ENCODE measurements at regions not wholly inside any gene's neighbourhood (a gene's known extent, or its start where the extent isn't known, plus 50 kb on each side); places are given as distances from the start of the nearest gene placed in this dataset.
A peak's percentile ranks its signal among the peaks of the same experiment; 100 is the strongest.

- CTCF ChIA-PET = no interaction called here
- POLR2A ChIA-PET = no interaction called here
- H3K4me3 Mint-ChIP-seq = no peak overlapping the region
Measured at GRCh38 chr15:67953299-67953698, 100.8 kb upstream of the PIAS1 start.

DNA sequence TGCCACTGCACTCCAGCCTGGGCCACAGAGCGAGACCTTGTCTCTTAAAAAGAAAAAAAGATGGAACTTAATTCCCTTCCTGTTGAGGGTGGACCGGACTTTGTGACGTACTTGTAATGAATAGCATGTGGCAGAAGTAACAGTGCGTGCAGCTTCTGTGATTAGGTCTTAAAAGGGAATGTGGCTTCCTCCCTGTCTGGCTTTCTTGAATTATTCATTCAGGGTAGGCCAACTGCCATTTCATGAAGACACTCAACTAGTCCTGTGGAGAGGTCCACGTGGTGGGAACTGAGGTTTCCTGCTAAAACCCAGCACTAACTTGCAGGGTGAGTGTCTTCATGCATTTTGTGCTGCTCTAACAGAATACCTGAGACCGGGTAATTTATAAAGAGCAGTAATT is 98.9 kb upstream of the PIAS1 start:
- Histone ChIP-seq H3K36me3 (replicated peaks in 1 of 2; ENCODE audit: control extremely low read depth in 1 of 2, control insufficient read depth in 1 of 2, extremely low read depth in 1 of 2, insufficient read depth in 2 of 2, low read length in 1 of 2) (no peaks in the 10 kb centered on the region), H3K4me1 (ENCODE audit: control insufficient read depth in 2 of 2, insufficient read depth in 2 of 2, low read length in 2 of 2) (no peaks in the 10 kb centered on the region), H3K27ac (ENCODE audit: low read length in 2 of 2) (no peak overlapping the region), H3K9ac (ENCODE audit: low read length) (no peak overlapping the region), H3K27me3 (replicated peaks in 1 of 4; ENCODE audit: control extremely low read depth in 1 of 4, control insufficient read depth in 3 of 4, insufficient read depth in 4 of 4, low read length in 3 of 4) (no peaks in the 10 kb centered on the region), H2AFZ (ENCODE audit: insufficient read depth, low read depth, low read length, poor library complexity, severe bottlenecking) (peak overlapping the region; percentile 21), H3K9me3 (ENCODE audit: control extremely low read depth in 1 of 3, control insufficient read depth in 2 of 3, insufficient read depth in 1 of 3, low read length in 2 of 3) (no peaks in the 10 kb centered on the region), H3K79me2 (ENCODE audit: control insufficient read depth, insufficient read depth, low read length) (no peaks in the 10 kb centered on the region), H4K20me1 (ENCODE audit: control insufficient read depth, insufficient read depth, low read length, poor library complexity, severe bottlenecking) (no peaks in the 10 kb centered on the region), H3K4me2 (replicated peaks; ENCODE audit: low read depth, low read length, poor library complexity, severe bottlenecking) (no peak overlapping the region), H3K4me3 (ENCODE audit: control extremely low read depth in 1 of 5, extremely low read depth in 1 of 5, insufficient read depth in 1 of 5, low read depth in 2 of 5, low read length in 4 of 5) (no peak overlapping the region)
- ATAC-seq (ENCODE audit: low read depth) (no peak), DNase-seq (no peak)
- Mint-ChIP-seq H3K4me1 (no peaks in the 10 kb centered on the region), H3K27ac (no peak overlapping the region), H3K4me3 (no peak overlapping the region), H3K27me3 (peaks cover 4% of the 10 kb centered on the region), H3K9me3 (ENCODE audit: insufficient read depth) (no peaks in the 10 kb centered on the region)
- intact Hi-C loops (cut with micrococcal nuclease) = no loop called here
- ChIA-PET CTCF (no interaction called here), POLR2A (no interaction called here)
- 73% methylated on average over 4 of the region's 6 CpGs for WGBS (ENCODE audit: insufficient coverage)
- no peak for TF ChIP-seq EZH2 (IDR thresholded peaks at IDR 0.05; ENCODE audit: borderline replicate concordance, insufficient read depth, low read depth, low read length, poor library complexity, severe bottlenecking)
- TF ChIP-seq, protein P1, sequence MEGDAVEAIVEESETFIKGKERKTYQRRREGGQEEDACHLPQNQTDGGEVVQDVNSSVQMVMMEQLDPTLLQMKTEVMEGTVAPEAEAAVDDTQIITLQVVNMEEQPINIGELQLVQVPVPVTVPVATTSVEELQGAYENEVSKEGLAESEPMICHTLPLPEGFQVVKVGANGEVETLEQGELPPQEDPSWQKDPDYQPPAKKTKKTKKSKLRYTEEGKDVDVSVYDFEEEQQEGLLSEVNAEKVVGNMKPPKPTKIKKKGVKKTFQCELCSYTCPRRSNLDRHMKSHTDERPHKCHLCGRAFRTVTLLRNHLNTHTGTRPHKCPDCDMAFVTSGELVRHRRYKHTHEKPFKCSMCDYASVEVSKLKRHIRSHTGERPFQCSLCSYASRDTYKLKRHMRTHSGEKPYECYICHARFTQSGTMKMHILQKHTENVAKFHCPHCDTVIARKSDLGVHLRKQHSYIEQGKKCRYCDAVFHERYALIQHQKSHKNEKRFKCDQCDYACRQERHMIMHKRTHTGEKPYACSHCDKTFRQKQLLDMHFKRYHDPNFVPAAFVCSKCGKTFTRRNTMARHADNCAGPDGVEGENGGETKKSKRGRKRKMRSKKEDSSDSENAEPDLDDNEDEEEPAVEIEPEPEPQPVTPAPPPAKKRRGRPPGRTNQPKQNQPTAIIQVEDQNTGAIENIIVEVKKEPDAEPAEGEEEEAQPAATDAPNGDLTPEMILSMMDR (IDR thresholded peaks at IDR 0.05) = no peak

More at GRCh38 chr15:67953299-67953698, 100.8 kb upstream of the PIAS1 start:
- H3K9me3 Mint-ChIP-seq (ENCODE audit: insufficient read depth) = no peaks in the 10 kb centered on the region
- no peaks in the 10 kb centered on the region for H3K4me1 ChIP-seq (ENCODE audit: control insufficient read depth in 2 of 2, insufficient read depth in 2 of 2, low read length in 2 of 2)
- H3K27me3 ChIP-seq (replicated peaks in 1 of 4; ENCODE audit: control extremely low read depth in 1 of 4, control insufficient read depth in 3 of 4, insufficient read depth in 4 of 4, low read length in 3 of 4) = no peaks in the 10 kb centered on the region
- no peaks in the 10 kb centered on the region for H3K79me2 ChIP-seq (ENCODE audit: control insufficient read depth, insufficient read depth, low read length)
- no peak overlapping the region for H3K27ac Mint-ChIP-seq
- no peaks in the 10 kb centered on the region for H4K20me1 ChIP-seq (ENCODE audit: control insufficient read depth, insufficient read depth, low read length, poor library complexity, severe bottlenecking)
- H3K4me3 ChIP-seq (ENCODE audit: control extremely low read depth in 1 of 5, extremely low read depth in 1 of 5, insufficient read depth in 1 of 5, low read depth in 2 of 5, low read length in 4 of 5) = no peak overlapping the region
- H3K9ac ChIP-seq (ENCODE audit: low read length) = no peak overlapping the region
- DNase-seq = no peak
- H3K27me3 Mint-ChIP-seq = peaks cover 2% of the 10 kb centered on the region
- no peaks in the 10 kb centered on the region for H3K4me1 Mint-ChIP-seq
- H3K4me2 ChIP-seq (replicated peaks; ENCODE audit: low read depth, low read length, poor library complexity, severe bottlenecking) = no peak overlapping the region
- no peaks in the 10 kb centered on the region for H3K9me3 ChIP-seq (ENCODE audit: control extremely low read depth in 1 of 3, control insufficient read depth in 2 of 3, insufficient read depth in 1 of 3, low read length in 2 of 3)
- ATAC-seq (ENCODE audit: low read depth) = no peak
- WGBS (ENCODE audit: insufficient coverage) = no CpG with 5 or more reads among the region's 2 CpGs
- H3K27ac ChIP-seq (ENCODE audit: low read length in 2 of 2) = no peak overlapping the region
- H2AFZ ChIP-seq (ENCODE audit: insufficient read depth, low read depth, low read length, poor library complexity, severe bottlenecking) = no peak overlapping the region
- no peaks in the 10 kb centered on the region for H3K36me3 ChIP-seq (replicated peaks in 1 of 2; ENCODE audit: control extremely low read depth in 1 of 2, control insufficient read depth in 1 of 2, extremely low read depth in 1 of 2, insufficient read depth in 2 of 2, low read length in 1 of 2)
- intact Hi-C loops (cut with micrococcal nuclease) = no loop called here
- TF ChIP-seq, protein P1 (IDR thresholded peaks at IDR 0.05) = no peak
- TF ChIP-seq EZH2 (IDR thresholded peaks at IDR 0.05; ENCODE audit: borderline replicate concordance, insufficient read depth, low read depth, low read length, poor library complexity, severe bottlenecking) = no peak
